SH-SY5Y (cell line): ENCODE measurements at regions not wholly inside any gene's neighbourhood (a gene's known extent, or its start where the extent isn't known, plus 50 kb on each side); places are given as distances from the start of the nearest gene placed in this dataset.

Experiments
- GATA2 ChIP-seq: IDR thresholded peaks from 2 replicates; pipeline ENCODE4 v1.6.1; 2011; ENCODE audit warnings: mild to moderate bottlenecking, low read depth, low read length
- GATA3 ChIP-seq: IDR thresholded peaks from 2 replicates; pipeline ENCODE4 v1.6.1; 2011; ENCODE audit warnings: low read depth, mild to moderate bottlenecking, low read length, moderate library complexity

GRCh38 chr3:165532851-165533250, 304.4 kb downstream of the BCHE start:
- no peak for TF ChIP-seq GATA2
- no peak for TF ChIP-seq GATA3
